Panc1 (cell line): ENCODE measurements at regions not wholly inside any gene's neighbourhood (a gene's known extent, or its start where the extent isn't known, plus 50 kb on each side); places are given as distances from the start of the nearest gene placed in this dataset.

ENCODE experiments used
- ATAC-seq: fragments of 200-7000 bp; cut with Tn5 transposase; 2 replicates; pipeline ENCODE4 v1.9.1; 2020; ENCODE audit warnings: mild to moderate bottlenecking, moderate library complexity
- BruUV-seq: library from RNA; stranded (reverse); fragments of 400-500 nt; replicated peaks from 2 replicates; lab custom pipeline; 2021; lab: Mats Ljungman, UMichigan
- CTCF ChIA-PET: fragments of 300-600 bp; sonication (Branson Sonifier 250); formaldehyde crosslinking; loops from one replicate; lab custom pipeline; 2022; ENCODE audit warnings: antibody characterized with exemption; lab: Charles Lee
- POLR2A ChIA-PET: fragments of 300-600 bp; sonication (Branson Sonifier 250); formaldehyde crosslinking; loops from one replicate; lab custom pipeline; 2022; ENCODE audit warnings: antibody characterized with exemption; lab: Charles Lee
- DNase-seq: peaks from one replicate; pipeline ENCODE4 v3.0.0-alpha.2; 2010; ENCODE audit warnings: low read depth, low spot score
- H3K27ac ChIP-seq: 2 replicates; pipeline ENCODE4 v1.5.1; 2011; ENCODE audit warnings: mild to moderate bottlenecking, low read length, inconsistent platforms
- H3K27me3 ChIP-seq: fragments of 200-500 bp; sonication (Bioruptor generic); 2 replicates; pipeline ENCODE4 v1.6.0; 2014; ENCODE audit warnings: low read length, inconsistent platforms; ENCODE audit not compliant: control insufficient read depth, insufficient read depth
- H3K36me3 ChIP-seq: fragments of 200-500 bp; sonication (Bioruptor generic); 2 replicates; pipeline ENCODE4 v1.5.1; 2014; ENCODE audit warnings: inconsistent platforms, mild to moderate bottlenecking, low read length, moderate library complexity; ENCODE audit not compliant: control insufficient read depth, insufficient read depth
- H3K4me1 ChIP-seq: 2 replicates; pipeline ENCODE4 v1.5.1; 2011; ENCODE audit warnings: inconsistent platforms, mild to moderate bottlenecking, low read length, moderate library complexity; ENCODE audit not compliant: control insufficient read depth, insufficient read depth
- H3K4me3 ChIP-seq, 2 experiments: 2 replicates each; pipeline ENCODE4 v1.5.1; 2011 to 2012; ENCODE audit warnings: low read depth in 2 of 2, low read length in 2 of 2, mild to moderate bottlenecking in 2 of 2, inconsistent platforms in 1 of 2, moderate library complexity in 1 of 2
- H3K9me3 ChIP-seq: fragments of 200-500 bp; sonication (Bioruptor generic); 2 replicates; pipeline ENCODE4 v1.5.1; 2014; ENCODE audit warnings: low read depth, mild to moderate bottlenecking, inconsistent platforms, low read length, moderate library complexity; ENCODE audit not compliant: control insufficient read depth, insufficient read depth
- POLR2AphosphoS5 ChIP-seq: IDR thresholded peaks from 2 replicates; pipeline ENCODE4 v1.6.1; 2012; ENCODE audit warnings: mild to moderate bottlenecking, low read depth, low read length, moderate library complexity
- REST ChIP-seq, 2 experiments: IDR thresholded peaks; 2 replicates each; pipeline ENCODE4 v1.6.1; 2011 to 2012; ENCODE audit warnings: low read depth in 2 of 2, control low read depth in 1 of 2, low read length in 1 of 2, mild to moderate bottlenecking in 1 of 2, moderate library complexity in 1 of 2; ENCODE audit not compliant: insufficient read depth in 1 of 2
- SIN3A ChIP-seq: IDR thresholded peaks from 2 replicates; pipeline ENCODE4 v1.6.1; 2012; ENCODE audit warnings: low read depth, mild to moderate bottlenecking, low read length, moderate library complexity, borderline replicate concordance; ENCODE audit not compliant: insufficient read depth
- TCF7L2 ChIP-seq: IDR thresholded peaks from 2 replicates; pipeline ENCODE4 v1.6.1; 2011; ENCODE audit warnings: mild to moderate bottlenecking, low read depth, low read length, inconsistent platforms
- in situ Hi-C: cut with HindIII; loops from 2 replicates; pipeline ENCODE4 v1.10.0; 2016; ENCODE audit warnings: low sequenced_read_pairs, low pct_unique_long_range_greater_than_20kb
- intact Hi-C: fragments of 100-400 bp; cut with micrococcal nuclease; formaldehyde crosslinking; loops from one replicate; pipeline ENCODE4 v1.10.0; 2022; ENCODE audit not compliant: unreplicated experiment
- TF ChIP-seq, protein P1 (sequence below): fragments of 450-650 bp; IDR thresholded peaks from 2 replicates; pipeline ENCODE4 v1.5.1; 2017; ENCODE audit warnings: mild to moderate bottlenecking

DNA sequence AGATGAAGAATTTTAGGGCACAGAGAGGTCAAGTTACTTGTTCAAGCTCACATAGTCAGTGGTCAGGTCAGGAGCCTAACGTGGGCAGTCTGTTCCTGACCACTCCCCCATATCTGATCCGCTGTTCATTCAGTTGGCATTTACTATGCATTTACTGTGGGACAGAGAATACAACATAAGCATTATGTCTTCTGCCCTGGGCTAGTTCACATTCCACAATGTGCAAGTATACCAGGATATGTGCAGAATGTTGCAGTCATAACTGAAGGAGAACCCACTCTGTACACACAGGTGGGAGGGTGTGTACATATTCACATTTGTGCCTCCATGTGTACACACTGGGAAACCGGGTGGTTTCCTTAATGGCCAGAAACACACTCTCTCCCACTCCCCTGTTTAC lies 309.6 kb downstream of the PRDM2 start:
- intact Hi-C loops, result no loop called here
- Histone ChIP-seq H3K4me3 (no peak overlapping the region), H3K27ac (no peak overlapping the region), H3K36me3 (no peaks in the 10 kb centered on the region), H3K9me3 (no peaks in the 10 kb centered on the region), H3K27me3 (no peaks in the 10 kb centered on the region), H3K4me1 (no peaks in the 10 kb centered on the region)
- ATAC-seq, result no peak
- CTCF ChIA-PET, result no interaction called here
- POLR2A ChIA-PET, result no interaction called here
- DNase-seq, result no peak
- no TSS peak for BruUV-seq
- in situ Hi-C loops, result no loop called here
- TF ChIP-seq SIN3A (no peak), POLR2AphosphoS5 (no peak), TCF7L2 (no peak), REST (IDR thresholded peaks at IDR 0.05; ENCODE audit: insufficient read depth in 1 of 2, low read depth in 2 of 2, low read length in 1 of 2) (no peak)
- TF ChIP-seq, protein P1, sequence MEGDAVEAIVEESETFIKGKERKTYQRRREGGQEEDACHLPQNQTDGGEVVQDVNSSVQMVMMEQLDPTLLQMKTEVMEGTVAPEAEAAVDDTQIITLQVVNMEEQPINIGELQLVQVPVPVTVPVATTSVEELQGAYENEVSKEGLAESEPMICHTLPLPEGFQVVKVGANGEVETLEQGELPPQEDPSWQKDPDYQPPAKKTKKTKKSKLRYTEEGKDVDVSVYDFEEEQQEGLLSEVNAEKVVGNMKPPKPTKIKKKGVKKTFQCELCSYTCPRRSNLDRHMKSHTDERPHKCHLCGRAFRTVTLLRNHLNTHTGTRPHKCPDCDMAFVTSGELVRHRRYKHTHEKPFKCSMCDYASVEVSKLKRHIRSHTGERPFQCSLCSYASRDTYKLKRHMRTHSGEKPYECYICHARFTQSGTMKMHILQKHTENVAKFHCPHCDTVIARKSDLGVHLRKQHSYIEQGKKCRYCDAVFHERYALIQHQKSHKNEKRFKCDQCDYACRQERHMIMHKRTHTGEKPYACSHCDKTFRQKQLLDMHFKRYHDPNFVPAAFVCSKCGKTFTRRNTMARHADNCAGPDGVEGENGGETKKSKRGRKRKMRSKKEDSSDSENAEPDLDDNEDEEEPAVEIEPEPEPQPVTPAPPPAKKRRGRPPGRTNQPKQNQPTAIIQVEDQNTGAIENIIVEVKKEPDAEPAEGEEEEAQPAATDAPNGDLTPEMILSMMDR, result no peak

GRCh38 chr1:14010476-14010875 lies 310.5 kb downstream of the PRDM2 start:
- no peak for DNase-seq
- no TSS peak for BruUV-seq
- in situ Hi-C loops, result no loop called here
- POLR2A ChIA-PET, result no interaction called here
- H3K36me3 ChIP-seq, result no peaks in the 10 kb centered on the region
- H3K27me3 ChIP-seq, result 0 out of 2 replicates have a peak, but pooled peaks cover 3% of the 10 kb centered on the region
- intact Hi-C loops, result no loop called here
- H3K27ac ChIP-seq, result no peak overlapping the region
- ATAC-seq, result no peak
- no peak overlapping the region for H3K4me3 ChIP-seq
- no peaks in the 10 kb centered on the region for H3K4me1 ChIP-seq
- CTCF ChIA-PET, result no interaction called here
- no peak for TF ChIP-seq POLR2AphosphoS5
- no peak for TF ChIP-seq REST (IDR thresholded peaks at IDR 0.05; ENCODE audit: insufficient read depth in 1 of 2, low read depth in 2 of 2, low read length in 1 of 2)
- no peaks in the 10 kb centered on the region for H3K9me3 ChIP-seq
